CD4-positive, CD25-positive, alpha-beta regulatory T cell (primary cell): ENCODE measurements at regions not wholly inside any gene's neighbourhood (a gene's known extent, or its start where the extent isn't known, plus 50 kb on each side); places are given as distances from the start of the nearest gene placed in this dataset.
"Not testable (repeated sequence)": the region's sequence is repeated elsewhere in the genome, so short reads cannot be mapped to it uniquely, and the experiment has no call there.

Experiments
- ATAC-seq, 2 donors: fragments of 150-1000 bp; cut with Tn5 transposase; one replicate each; pipeline ENCODE4 v1.10.0; 2021; ENCODE audit warnings: low read depth in 2 of 2, moderate number of reproducible peaks in 2 of 2, moderate library complexity in 1 of 2
- DNase-seq, 3 donors: peaks; one replicate each; pipeline versions ENCODE4 v3.0.0 to v3.0.0-alpha.2; 2012 to 2022; ENCODE audit warnings: mixed read lengths in 1 of 3
- H3K27ac ChIP-seq: one replicate; pipeline ENCODE4 v1.7.0; 2013; ENCODE audit warnings: mild to moderate bottlenecking, low read length; ENCODE audit not compliant: insufficient read depth, poor library complexity, severe bottlenecking
- H3K27me3 ChIP-seq: one replicate; pipeline ENCODE4 v1.7.0; 2013; ENCODE audit warnings: low read length; ENCODE audit not compliant: control insufficient read depth, insufficient read depth
- H3K36me3 ChIP-seq: one replicate; pipeline ENCODE4 v1.7.0; 2013; ENCODE audit warnings: mild to moderate bottlenecking, low read length, moderate library complexity; ENCODE audit not compliant: control insufficient read depth, insufficient read depth
- H3K4me1 ChIP-seq: 2 replicates; pipeline ENCODE4 v1.7.0; 2013; ENCODE audit warnings: mild to moderate bottlenecking, low read length; ENCODE audit not compliant: insufficient read depth, control insufficient read depth, poor library complexity, severe bottlenecking
- H3K4me3 ChIP-seq: one replicate; pipeline ENCODE4 v1.7.0; 2013; ENCODE audit warnings: low read depth, mild to moderate bottlenecking, low read length, moderate library complexity
- H3K9me3 ChIP-seq, 2 experiments: 1 replicate in 1 of 2; 2 replicates in 1 of 2; pipeline ENCODE4 v1.7.0; 2013; ENCODE audit warnings: low read length in 2 of 2, mild to moderate bottlenecking in 1 of 2, moderate library complexity in 1 of 2; ENCODE audit not compliant: control insufficient read depth in 2 of 2
- H3K27ac Mint-ChIP-seq, 3 donors: one replicate each; pipeline ENCODE4 v1.8.0; 2020 to 2022; ENCODE audit warnings: mild to moderate bottlenecking in 3 of 3, mixed read lengths in 3 of 3, moderate library complexity in 2 of 3
- H3K27me3 Mint-ChIP-seq: one replicate; pipeline ENCODE4 v1.8.0; 2022; ENCODE audit warnings: mild to moderate bottlenecking, mixed read lengths
- H3K36me3 Mint-ChIP-seq: one replicate; pipeline ENCODE4 v1.8.0; 2020; ENCODE audit warnings: mixed read lengths
- H3K4me1 Mint-ChIP-seq, 4 donors: one replicate each; pipeline ENCODE4 v1.8.0; 2020 to 2022; ENCODE audit warnings: mixed read lengths in 4 of 4, mild to moderate bottlenecking in 1 of 4
- H3K4me3 Mint-ChIP-seq, 4 donors: one replicate each; pipeline ENCODE4 v1.8.0; 2020 to 2022; ENCODE audit warnings: mild to moderate bottlenecking in 4 of 4, mixed read lengths in 4 of 4, moderate library complexity in 3 of 4
- H3K9me3 Mint-ChIP-seq, 7 donors: one replicate each; pipeline ENCODE4 v1.8.0; 2020 to 2022; ENCODE audit warnings: mixed read lengths in 7 of 7, mild to moderate bottlenecking in 3 of 7, moderate library complexity in 2 of 7

DNA sequence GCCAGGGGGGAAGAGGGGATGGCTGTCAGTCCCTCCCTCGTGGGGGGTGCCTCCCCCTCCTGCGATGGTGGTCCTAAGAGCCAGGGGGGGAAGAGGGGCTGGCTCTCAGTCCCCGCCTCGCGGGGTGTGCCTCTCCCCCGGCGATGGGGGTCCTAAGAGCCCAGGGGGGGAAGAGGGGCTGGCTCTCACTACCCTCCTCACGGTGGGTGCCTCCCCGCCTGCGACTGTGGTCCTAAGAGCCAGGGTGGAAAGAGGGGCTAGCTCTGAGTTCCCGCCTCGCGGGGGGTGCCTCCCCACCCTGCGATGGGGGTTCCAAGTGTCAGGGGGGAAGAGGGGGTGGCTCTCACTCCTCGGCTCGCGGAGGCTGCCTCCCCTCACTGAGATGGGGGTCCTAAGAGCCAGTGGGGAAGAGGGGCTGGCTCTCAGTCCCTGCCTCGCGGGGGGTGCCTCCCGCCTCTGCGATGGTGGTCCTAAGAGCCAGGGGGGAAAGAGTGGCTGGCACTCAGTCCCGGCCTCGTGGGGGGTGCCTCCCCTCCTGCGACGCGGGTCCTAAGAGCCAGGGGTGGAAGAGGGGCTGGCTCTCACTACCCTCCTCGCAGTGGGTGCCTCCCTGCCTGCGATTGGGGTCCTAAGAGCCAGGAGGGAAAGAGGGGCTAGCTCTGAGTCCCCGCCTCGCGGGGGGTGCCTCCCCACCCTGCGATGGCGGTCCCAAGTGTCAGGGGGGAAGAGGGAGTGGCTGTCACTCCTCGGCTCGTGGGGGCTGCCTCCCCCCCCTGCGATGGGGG is 2325.6 kb upstream of the PCDH20 start:
- H3K9me3 ChIP-seq: peaks cover 0 to 11% of the 10 kb centered on the region in 2 experiments
- H3K4me3 Mint-ChIP-seq: no peak overlapping the region
- H3K27me3 ChIP-seq: no peaks in the 10 kb centered on the region
- H3K27ac ChIP-seq: no peak overlapping the region
- H3K4me1 Mint-ChIP-seq: no peaks in the 10 kb centered on the region
- H3K9me3 Mint-ChIP-seq: peaks cover 0 to 13% (median 2%) of the 10 kb centered on the region in 7 donors
- no peak overlapping the region for H3K27ac Mint-ChIP-seq
- H3K4me3 ChIP-seq: no peak overlapping the region
- H3K4me1 ChIP-seq: no peaks in the 10 kb centered on the region
- no peaks in the 10 kb centered on the region for H3K36me3 Mint-ChIP-seq
- no peaks in the 10 kb centered on the region for H3K27me3 Mint-ChIP-seq
- H3K36me3 ChIP-seq: no peaks in the 10 kb centered on the region
- no peak for ATAC-seq
- DNase-seq: no peak

DNA sequence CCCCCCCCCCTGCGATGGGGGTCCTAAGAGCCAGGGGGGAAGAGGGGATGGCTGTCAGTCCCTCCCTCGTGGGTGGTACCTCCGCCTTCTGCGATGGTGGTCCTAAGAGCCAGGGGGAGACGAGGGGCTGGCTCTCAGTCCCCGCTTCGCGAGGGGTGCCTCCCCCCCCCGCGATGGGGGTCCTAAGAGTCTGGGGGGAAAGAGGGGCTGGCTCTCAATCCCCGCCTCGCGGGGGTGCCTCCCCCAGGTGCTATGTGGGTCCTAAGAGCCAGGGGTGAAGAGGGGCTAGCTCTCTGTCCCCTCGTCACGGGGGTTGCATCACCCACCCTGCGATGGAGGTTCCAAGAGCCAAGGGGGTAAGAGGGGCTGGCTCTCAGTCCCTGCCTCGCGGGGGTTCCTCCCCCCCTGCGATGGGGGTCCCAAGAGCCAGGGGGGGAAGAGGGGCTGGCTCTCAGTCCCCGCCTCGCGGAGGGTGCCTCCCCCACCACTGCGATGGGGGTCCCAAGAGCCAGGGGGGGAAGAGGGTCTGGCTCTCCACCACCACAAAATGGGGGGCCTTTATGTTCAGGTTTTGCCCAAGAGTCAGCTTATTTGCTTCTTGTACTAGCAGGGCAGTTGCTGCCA is 2323.6 kb upstream of the PCDH20 start:
- H3K4me1 ChIP-seq, DNase-seq, H3K4me1 Mint-ChIP-seq, H3K4me3 ChIP-seq, H3K27me3 ChIP-seq, H3K36me3 ChIP-seq, H3K27ac ChIP-seq, H3K4me3 Mint-ChIP-seq, ATAC-seq, H3K27ac Mint-ChIP-seq, H3K36me3 Mint-ChIP-seq, H3K27me3 Mint-ChIP-seq: not testable (repeated sequence)
- peaks cover 3 to 11% of the 10 kb centered on the region in 2 experiments for H3K9me3 ChIP-seq
- H3K9me3 Mint-ChIP-seq: peaks cover 0 to 13% (median 3%) of the 10 kb centered on the region in 7 donors

DNA sequence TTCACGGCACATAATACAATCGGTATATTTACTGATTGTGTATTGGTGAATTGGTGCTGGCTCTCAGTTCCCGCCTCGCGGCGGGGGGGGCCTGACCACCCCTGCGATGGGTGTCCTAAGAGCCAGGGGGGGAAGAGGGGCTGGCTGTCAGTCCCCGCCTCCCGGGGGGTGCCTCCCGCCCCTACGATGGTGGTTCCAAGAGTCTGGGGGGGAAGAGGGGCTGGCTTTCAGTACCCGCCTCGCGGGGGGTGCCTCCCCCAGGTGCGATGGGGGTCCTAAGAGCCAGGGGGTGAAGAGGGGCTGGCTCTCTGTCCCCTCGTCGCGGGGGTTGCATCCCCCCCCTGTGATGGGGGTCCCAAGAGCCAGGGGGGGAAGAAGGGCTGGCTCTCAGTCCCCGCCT is 2321.8 kb upstream of the PCDH20 start:
- H3K4me1 Mint-ChIP-seq: no peaks in the 10 kb centered on the region
- H3K4me3 Mint-ChIP-seq: no peak overlapping the region
- DNase-seq (no peak), ATAC-seq (no peak)
- no peaks in the 10 kb centered on the region for H3K27me3 ChIP-seq
- no peaks in the 10 kb centered on the region for H3K27me3 Mint-ChIP-seq
- H3K9me3 ChIP-seq: peaks cover 3 to 11% of the 10 kb centered on the region in 2 experiments
- no peak overlapping the region for H3K4me3 ChIP-seq
- H3K36me3 ChIP-seq: no peaks in the 10 kb centered on the region
- no peak overlapping the region for H3K27ac ChIP-seq
- H3K4me1 ChIP-seq: no peaks in the 10 kb centered on the region
- H3K9me3 Mint-ChIP-seq: peaks cover 0 to 13% (median 3%) of the 10 kb centered on the region in 7 donors
- H3K36me3 Mint-ChIP-seq: no peaks in the 10 kb centered on the region
- H3K27ac Mint-ChIP-seq: no peak overlapping the region

DNA sequence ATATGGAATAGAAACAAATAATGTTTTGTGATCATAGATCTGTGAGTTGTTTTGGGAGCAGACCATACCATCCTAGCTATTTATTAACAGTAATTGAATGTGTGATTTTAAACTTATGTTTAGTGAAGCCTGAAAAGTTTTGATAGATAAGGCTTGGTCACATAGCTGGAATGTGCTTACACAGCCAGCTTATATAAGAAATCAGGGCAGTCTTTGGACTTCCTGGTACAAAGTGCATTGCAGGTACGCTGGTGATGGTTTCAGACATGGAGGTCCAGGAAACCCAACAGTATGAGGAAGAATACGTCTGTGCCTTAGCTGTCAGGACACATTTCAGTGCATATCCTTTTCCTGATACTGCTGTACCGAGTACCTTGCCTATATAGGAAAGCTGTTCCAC is 2316.2 kb upstream of the PCDH20 start:
- no peaks in the 10 kb centered on the region for H3K36me3 ChIP-seq
- H3K9me3 Mint-ChIP-seq: peaks cover 0 to 13% (median 4%) of the 10 kb centered on the region in 7 donors
- no peaks in the 10 kb centered on the region for H3K4me1 ChIP-seq
- no peak overlapping the region for H3K4me3 ChIP-seq
- DNase-seq (no peak), ATAC-seq (no peak)
- H3K4me1 Mint-ChIP-seq: no peaks in the 10 kb centered on the region
- H3K27ac Mint-ChIP-seq: no peak overlapping the region
- H3K27me3 ChIP-seq: no peaks in the 10 kb centered on the region
- no peaks in the 10 kb centered on the region for H3K36me3 Mint-ChIP-seq
- no peak overlapping the region for H3K4me3 Mint-ChIP-seq
- H3K9me3 ChIP-seq: peaks cover 0 to 3% of the 10 kb centered on the region in 2 experiments
- no peaks in the 10 kb centered on the region for H3K27me3 Mint-ChIP-seq
- no peak overlapping the region for H3K27ac ChIP-seq

DNA sequence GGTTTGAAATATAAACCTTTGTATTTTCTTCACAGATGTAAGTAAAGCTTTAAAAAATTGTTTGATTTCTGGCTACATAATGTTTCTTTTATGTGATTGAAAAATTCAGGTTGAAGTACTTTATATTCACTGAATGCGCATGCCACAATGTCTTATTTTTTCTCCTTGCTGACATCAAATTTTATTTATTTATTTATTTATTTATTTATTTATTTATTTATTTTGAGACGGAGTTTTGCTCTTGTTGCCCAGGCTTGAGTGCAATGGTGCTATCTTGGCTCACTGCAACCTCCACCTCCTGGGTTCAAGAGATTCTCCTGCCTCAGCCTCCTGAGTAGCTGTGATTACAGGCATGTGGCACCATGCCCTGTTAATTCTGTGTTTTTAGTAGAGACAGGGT is 2296.5 kb upstream of the PCDH20 start:
- peaks cover 1 to 13% (median 5%) of the 10 kb centered on the region in 7 donors for H3K9me3 Mint-ChIP-seq
- H3K27me3 ChIP-seq, H3K9me3 ChIP-seq, H3K27ac ChIP-seq, H3K4me3 Mint-ChIP-seq, H3K4me1 ChIP-seq, H3K36me3 ChIP-seq, DNase-seq, H3K27me3 Mint-ChIP-seq, H3K4me1 Mint-ChIP-seq, ATAC-seq, H3K4me3 ChIP-seq, H3K27ac Mint-ChIP-seq, H3K36me3 Mint-ChIP-seq: not testable (repeated sequence)

DNA sequence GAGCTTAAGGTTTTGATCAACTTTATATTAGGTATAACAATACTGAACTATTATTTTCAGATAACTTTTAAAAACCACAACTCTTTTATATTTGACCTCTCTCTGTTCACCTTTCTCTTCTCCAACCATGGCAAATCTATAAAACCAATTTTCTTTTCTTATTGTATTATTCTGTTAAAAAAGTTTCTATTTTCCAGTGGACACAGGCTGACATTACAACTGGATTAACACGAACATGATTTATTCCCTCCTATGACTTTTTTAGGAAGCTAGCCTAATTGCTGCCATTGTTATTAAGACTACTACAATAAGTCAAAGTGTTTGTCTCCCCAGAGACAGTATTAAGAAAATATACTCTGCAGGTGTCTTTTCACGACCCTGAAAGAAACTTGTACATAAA is 2291.1 kb upstream of the PCDH20 start:
- no peak for ATAC-seq
- Histone ChIP-seq H3K4me3 (no peak overlapping the region), H3K27ac (no peak overlapping the region), H3K36me3 (no peaks in the 10 kb centered on the region), H3K4me1 (no peaks in the 10 kb centered on the region), H3K27me3 (no peaks in the 10 kb centered on the region), H3K9me3 (peaks cover 0 to 4% of the 10 kb centered on the region in 2 experiments)
- Mint-ChIP-seq H3K9me3 (peaks cover 0 to 15% (median 6%) of the 10 kb centered on the region in 7 donors), H3K36me3 (no peaks in the 10 kb centered on the region), H3K4me3 (no peak overlapping the region), H3K27ac (no peak overlapping the region), H3K27me3 (no peaks in the 10 kb centered on the region), H3K4me1 (no peaks in the 10 kb centered on the region)
- DNase-seq: no peak

DNA sequence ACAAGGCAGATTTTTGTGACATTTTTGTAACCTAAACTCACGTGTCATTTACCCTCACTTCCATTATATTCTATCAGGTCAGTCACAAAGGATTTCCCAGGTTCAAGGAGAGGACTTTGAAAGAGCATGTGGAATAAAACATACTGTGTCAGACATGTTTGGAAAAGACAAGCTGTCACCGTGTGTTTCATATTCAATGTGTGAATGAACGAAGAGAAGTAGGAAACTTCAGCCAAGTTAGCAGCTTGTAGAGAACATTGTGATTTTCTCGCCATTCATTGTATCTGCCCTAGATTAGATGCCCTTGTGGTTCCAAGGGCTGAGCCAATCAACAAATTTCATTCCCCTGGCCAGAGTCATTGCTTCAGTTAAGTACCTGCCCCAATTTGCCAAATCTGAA is 2288.9 kb upstream of the PCDH20 start:
- H3K36me3 Mint-ChIP-seq: no peaks in the 10 kb centered on the region
- ATAC-seq (no peak), DNase-seq (no peak)
- H3K27me3 Mint-ChIP-seq: no peaks in the 10 kb centered on the region
- H3K27ac Mint-ChIP-seq: no peak overlapping the region
- Histone ChIP-seq H3K36me3 (no peaks in the 10 kb centered on the region), H3K27me3 (no peaks in the 10 kb centered on the region), H3K4me3 (no peak overlapping the region), H3K4me1 (no peaks in the 10 kb centered on the region), H3K27ac (no peak overlapping the region), H3K9me3 (peaks cover 0 to 4% of the 10 kb centered on the region in 2 experiments)
- no peak overlapping the region for H3K4me3 Mint-ChIP-seq
- H3K9me3 Mint-ChIP-seq: peaks cover 0 to 27% (median 9%) of the 10 kb centered on the region in 7 donors
- H3K4me1 Mint-ChIP-seq: no peaks in the 10 kb centered on the region

DNA sequence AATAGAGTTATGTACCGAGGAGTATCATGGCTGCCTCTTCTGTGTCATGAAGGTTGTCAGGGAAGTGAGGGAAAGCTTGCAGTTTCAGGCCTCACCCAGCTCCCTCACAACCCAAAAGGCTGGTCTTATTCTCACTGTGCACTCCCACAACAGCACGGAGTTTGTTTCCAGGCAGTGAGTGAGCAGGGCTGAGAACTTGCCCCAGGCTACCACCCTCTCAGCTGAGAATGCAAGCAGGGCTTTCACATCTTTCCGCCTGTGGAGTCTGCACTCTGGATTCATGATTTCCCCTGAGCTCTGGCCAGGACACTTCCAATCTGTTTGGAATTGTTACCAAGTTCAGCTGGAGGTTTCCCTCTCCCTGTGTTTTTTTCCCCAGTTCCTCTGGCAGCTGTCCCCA is 2284.7 kb upstream of the PCDH20 start:
- peaks cover 0 to 36% (median 13%) of the 10 kb centered on the region in 7 donors for H3K9me3 Mint-ChIP-seq
- H3K36me3 Mint-ChIP-seq: no peaks in the 10 kb centered on the region
- no peak for ATAC-seq
- H3K27ac ChIP-seq: no peak overlapping the region
- no peak for DNase-seq
- no peak overlapping the region for H3K27ac Mint-ChIP-seq
- H3K27me3 Mint-ChIP-seq: no peaks in the 10 kb centered on the region
- H3K9me3 ChIP-seq: peaks cover 0 to 4% of the 10 kb centered on the region in 2 experiments
- H3K27me3 ChIP-seq: no peaks in the 10 kb centered on the region
- H3K4me3 ChIP-seq: no peak overlapping the region
- no peak overlapping the region for H3K4me3 Mint-ChIP-seq
- H3K4me1 ChIP-seq: no peaks in the 10 kb centered on the region
- H3K36me3 ChIP-seq: no peaks in the 10 kb centered on the region
- no peaks in the 10 kb centered on the region for H3K4me1 Mint-ChIP-seq
